ENCODE measurements at regions not wholly inside any gene's neighbourhood (a gene's known extent, or its start where the extent isn't known, plus 50 kb on each side); places are given as distances from the start of the nearest gene placed in this dataset.

GRCh38 chr17:15161395-15161794 lies 103.7 kb downstream of the PMP22 start:
- H3K27me3 Mint-ChIP-seq: peaks cover 12% of the 10 kb centered on the region
- no peaks in the 10 kb centered on the region for H3K36me3 Mint-ChIP-seq
- no peak overlapping the region for H3K4me3 Mint-ChIP-seq
- no peaks in the 10 kb centered on the region for H3K9me3 Mint-ChIP-seq
- no peak for DNase-seq (ENCODE audit: extremely low spot score, unreplicated experiment)
- no peaks in the 10 kb centered on the region for H3K4me1 Mint-ChIP-seq (ENCODE audit: unreplicated experiment)
- no peak overlapping the region for H3K27ac Mint-ChIP-seq
- no peak for TF ChIP-seq CTCF (conservative IDR thresholded peaks at IDR 0.05)

- Mint-ChIP-seq H3K4me1 (ENCODE audit: unreplicated experiment) (peaks cover 4% of the 10 kb centered on the region), H3K4me3 (no peak overlapping the region), H3K27me3 (peaks cover 20% of the 10 kb centered on the region), H3K36me3 (no peaks in the 10 kb centered on the region), H3K27ac (no peak overlapping the region), H3K9me3 (no peaks in the 10 kb centered on the region)
- no peak for TF ChIP-seq CTCF (conservative IDR thresholded peaks at IDR 0.05)
- DNase-seq (ENCODE audit: extremely low spot score, unreplicated experiment): no peak
These were observed 108.1 kb downstream of the PMP22 start for GRCh38 chr17:15157051-15157450.

- Mint-ChIP-seq H3K36me3 (no peaks in the 10 kb centered on the region), H3K4me3 (no peak overlapping the region), H3K9me3 (no peaks in the 10 kb centered on the region), H3K27me3 (peaks cover 20% of the 10 kb centered on the region), H3K4me1 (ENCODE audit: unreplicated experiment) (peaks cover 4% of the 10 kb centered on the region), H3K27ac (no peak overlapping the region)
- TF ChIP-seq CTCF (conservative IDR thresholded peaks at IDR 0.05): no peak
- DNase-seq (ENCODE audit: extremely low spot score, unreplicated experiment): no peak
These were observed 110.5 kb downstream of the PMP22 start for GRCh38 chr17:15154618-15155017.

GRCh38 chr17:15145621-15146020 lies 119.5 kb downstream of the PMP22 start:
- H3K27me3 Mint-ChIP-seq: peaks cover 12% of the 10 kb centered on the region
- H3K36me3 Mint-ChIP-seq: no peaks in the 10 kb centered on the region
- no peak for TF ChIP-seq CTCF (conservative IDR thresholded peaks at IDR 0.05)
- H3K4me1 Mint-ChIP-seq (ENCODE audit: unreplicated experiment): no peaks in the 10 kb centered on the region
- no peak overlapping the region for H3K27ac Mint-ChIP-seq
- no peak overlapping the region for H3K4me3 Mint-ChIP-seq
- DNase-seq (ENCODE audit: extremely low spot score, unreplicated experiment): no peak
- peaks cover 7% of the 10 kb centered on the region for H3K9me3 Mint-ChIP-seq

GRCh38 chr17:15143524-15143923 lies 121.6 kb downstream of the PMP22 start:
- no peaks in the 10 kb centered on the region for H3K4me1 Mint-ChIP-seq (ENCODE audit: unreplicated experiment)
- no peak for TF ChIP-seq CTCF (conservative IDR thresholded peaks at IDR 0.05)
- DNase-seq (ENCODE audit: extremely low spot score, unreplicated experiment): no peak
- peaks cover 16% of the 10 kb centered on the region for H3K27me3 Mint-ChIP-seq
- H3K36me3 Mint-ChIP-seq: no peaks in the 10 kb centered on the region
- no peak overlapping the region for H3K4me3 Mint-ChIP-seq
- H3K27ac Mint-ChIP-seq: no peak overlapping the region
- peaks cover 7% of the 10 kb centered on the region for H3K9me3 Mint-ChIP-seq

GRCh38 chr17:15134363-15134762 lies 130.8 kb downstream of the PMP22 start:
- Mint-ChIP-seq H3K36me3 (no peaks in the 10 kb centered on the region), H3K9me3 (peaks cover 3% of the 10 kb centered on the region), H3K4me3 (no peak overlapping the region), H3K4me1 (ENCODE audit: unreplicated experiment) (no peaks in the 10 kb centered on the region), H3K27me3 (peaks cover under 1% of the 10 kb centered on the region), H3K27ac (no peak overlapping the region)
- no peak for TF ChIP-seq CTCF (conservative IDR thresholded peaks at IDR 0.05)
- no peak for DNase-seq (ENCODE audit: extremely low spot score, unreplicated experiment)

All from type B pancreatic cell (in vitro differentiated cells).